ENCODE measurements at regions not wholly inside any gene's neighbourhood (a gene's known extent, or its start where the extent isn't known, plus 50 kb on each side); places are given as distances from the start of the nearest gene placed in this dataset.

GRCh38 chrY:12357655-12358054 is 343.4 kb upstream of the USP9Y start:
- ChIA-PET POLR2A (no interaction called here), CTCF (no interaction called here)
- Mint-ChIP-seq H3K4me3 (no peak overlapping the region), H3K9me3 (peaks cover 21% of the 10 kb centered on the region), H3K4me1 (no peaks in the 10 kb centered on the region), H3K27ac (no peak overlapping the region), H3K27me3 (ENCODE audit: low read depth) (peaks cover 75% of the 10 kb centered on the region), H3K36me3 (peaks cover 9% of the 10 kb centered on the region; the same call in 1 of the 2 replicates)
- DNase-seq (ENCODE audit: low spot score) (no peak), ATAC-seq (no peak)
- TF ChIP-seq ZNF532 (CRISPR knock-in tag; IDR thresholded peaks at IDR 0.05; ENCODE audit: borderline replicate concordance) (no peak), ZBTB43 (CRISPR knock-in tag; IDR thresholded peaks at IDR 0.05) (no peak), GRHL2 (CRISPR knock-in tag; IDR thresholded peaks at IDR 0.05; ENCODE audit: insufficient replicate concordance, severe bottlenecking) (no peak), ZNF317 (CRISPR knock-in tag; IDR thresholded peaks at IDR 0.05; ENCODE audit: borderline replicate concordance, low read depth) (no peak), ERG (CRISPR knock-in tag; IDR thresholded peaks at IDR 0.05) (no peak), NFATC4 (CRISPR knock-in tag; IDR thresholded peaks at IDR 0.05) (no peak), CBFB (CRISPR knock-in tag; IDR thresholded peaks at IDR 0.05; ENCODE audit: low read depth) (no peak), RORB (CRISPR knock-in tag; IDR thresholded peaks at IDR 0.05) (no peak), E2F1 (CRISPR knock-in tag; IDR thresholded peaks at IDR 0.05) (no peak), ARID4B (CRISPR knock-in tag; IDR thresholded peaks at IDR 0.05; ENCODE audit: borderline replicate concordance) (no peak), MXD4 (CRISPR knock-in tag; IDR thresholded peaks at IDR 0.05; ENCODE audit: borderline replicate concordance) (no peak), SMAD4 (CRISPR knock-in tag; IDR thresholded peaks at IDR 0.05) (no peak), ZNF425 (CRISPR knock-in tag; conservative IDR thresholded peaks at IDR 0.05) (no peak), HMGA2 (CRISPR knock-in tag; IDR thresholded peaks at IDR 0.05) (no peak), TEAD4 (CRISPR knock-in tag; IDR thresholded peaks at IDR 0.05) (no peak)
